Activated CD8-positive, alpha-beta T cell treated with anti-CD3 and anti-CD28 coated beads for 36 hours (primary cell): ENCODE measurements at regions not wholly inside any gene's neighbourhood (a gene's known extent, or its start where the extent isn't known, plus 50 kb on each side); places are given as distances from the start of the nearest gene placed in this dataset.

Source experiments
- ATAC-seq: fragments of 200-7000 bp; cut with Tn5 transposase; one replicate; pipeline ENCODE4 v1.10.0; 2021; ENCODE audit warnings: mild to moderate bottlenecking, moderate library complexity
- CTCF ChIA-PET: fragments of 350-600 bp; sonication (Branson Sonifier 250); formaldehyde crosslinking; loops from one replicate; lab custom pipeline; 2021; ENCODE audit warnings: antibody characterized with exemption; lab: Charles Lee
- POLR2A ChIA-PET: fragments of 350-600 bp; sonication (Branson Sonifier 250); formaldehyde crosslinking; loops from one replicate; lab custom pipeline; 2021; ENCODE audit warnings: antibody characterized with exemption; lab: Charles Lee
- DNase-seq: peaks from one replicate; pipeline ENCODE4 v3.0.0-alpha.2; 2020
- H3K27ac Mint-ChIP-seq: one replicate; pipeline ENCODE4 v1.8.0; 2021; ENCODE audit warnings: mild to moderate bottlenecking, mixed read lengths
- H3K27me3 Mint-ChIP-seq: one replicate; pipeline ENCODE4 v1.8.0; 2021; ENCODE audit warnings: mixed read lengths
- H3K36me3 Mint-ChIP-seq: one replicate; pipeline ENCODE4 v1.8.0; 2021; ENCODE audit warnings: low read depth, mixed read lengths
- H3K4me1 Mint-ChIP-seq: one replicate; pipeline ENCODE4 v1.8.0; 2021; ENCODE audit warnings: low read depth, mixed read lengths
- H3K4me3 Mint-ChIP-seq: one replicate; pipeline ENCODE4 v1.8.0; 2021; ENCODE audit warnings: mild to moderate bottlenecking, moderate library complexity, mixed read lengths
- H3K9me3 Mint-ChIP-seq: one replicate; pipeline ENCODE4 v1.8.0; 2021; ENCODE audit warnings: mixed read lengths
- CTCF ChIP-seq: fragments of 200-600 bp; IDR thresholded peaks from one replicate; pipeline ENCODE4 v1.8.0; 2022; ENCODE audit warnings: antibody characterized with exemption, mild to moderate bottlenecking
- intact Hi-C: fragments of 100-400 bp; cut with micrococcal nuclease; formaldehyde crosslinking; loops from one replicate; pipeline ENCODE4 v1.10.0; 2022

- CTCF ChIA-PET = interaction anchor here (1.3 to 2.1 kb wide), 2 partner anchors 9 to 25 kb away, joined by 3 to 20 read pairs; no protein-coding TSS in a partner anchor
- H3K27me3 Mint-ChIP-seq = peaks cover 9% of the 10 kb centered on the region
- H3K4me3 Mint-ChIP-seq = no peak overlapping the region
- POLR2A ChIA-PET = no interaction called here
- TF ChIP-seq CTCF = no peak
- H3K27ac Mint-ChIP-seq = no peak overlapping the region
- H3K9me3 Mint-ChIP-seq = no peaks in the 10 kb centered on the region
- DNase-seq = no peak
- H3K36me3 Mint-ChIP-seq = no peaks in the 10 kb centered on the region
- intact Hi-C loops = no loop called here
- peaks cover 11% of the 10 kb centered on the region for H3K4me1 Mint-ChIP-seq
- ATAC-seq = no peak
Observed at GRCh38 chr7:142332421-142332820, 74.6 kb upstream of the PRSS58 start.

- Mint-ChIP-seq H3K27me3 (peaks cover 9% of the 10 kb centered on the region), H3K27ac (no peak overlapping the region), H3K4me1 (peaks cover 6% of the 10 kb centered on the region), H3K36me3 (no peaks in the 10 kb centered on the region), H3K4me3 (no peak overlapping the region), H3K9me3 (no peaks in the 10 kb centered on the region)
- ATAC-seq (no peak), DNase-seq (no peak)
- ChIA-PET CTCF (interaction anchor here (1.3 to 2.1 kb wide), 2 partner anchors 8 to 26 kb away, joined by 3 to 20 read pairs; no protein-coding TSS in a partner anchor), POLR2A (no interaction called here)
- intact Hi-C loops = no loop called here
- TF ChIP-seq CTCF = no peak
Observed at GRCh38 chr7:142331941-142332340, 74.1 kb upstream of the PRSS58 start.

- no peaks in the 10 kb centered on the region for H3K9me3 Mint-ChIP-seq
- ChIA-PET CTCF (interaction anchor here (1.8 kb wide), 1 partner anchor 26 kb away, joined by 5 read pairs; no protein-coding TSS in a partner anchor), POLR2A (interaction anchor here (1.0 to 1.2 kb wide), 2 partner anchors 10 to 476 kb away, joined by 3 read pairs; no protein-coding TSS in a partner anchor)
- ATAC-seq (no peak), DNase-seq (no peak)
- intact Hi-C loops = no loop called here
- H3K27ac Mint-ChIP-seq = no peak overlapping the region
- no peak for TF ChIP-seq CTCF
- H3K4me3 Mint-ChIP-seq = no peak overlapping the region
- peaks cover 9% of the 10 kb centered on the region for H3K4me1 Mint-ChIP-seq
- H3K27me3 Mint-ChIP-seq = peaks cover 9% of the 10 kb centered on the region
- no peaks in the 10 kb centered on the region for H3K36me3 Mint-ChIP-seq
Observed at GRCh38 chr7:142329062-142329790, 71.4 kb upstream of the PRSS58 start.

- Mint-ChIP-seq H3K4me3 (peak overlapping the region; percentile 29), H3K27ac (no peak overlapping the region), H3K9me3 (no peaks in the 10 kb centered on the region), H3K4me1 (peaks cover 14% of the 10 kb centered on the region), H3K27me3 (peaks cover 9% of the 10 kb centered on the region), H3K36me3 (no peaks in the 10 kb centered on the region)
- DNase-seq (no peak), ATAC-seq (no peak)
- POLR2A ChIA-PET = interaction anchor here (1.0 to 1.2 kb wide), 2 partner anchors 10 to 476 kb away, joined by 3 read pairs; no protein-coding TSS in a partner anchor
- intact Hi-C loops = no loop called here
- no peak for TF ChIP-seq CTCF
- CTCF ChIA-PET = no interaction called here
Observed at GRCh38 chr7:142328551-142328950, 70.7 kb upstream of the PRSS58 start.
